ENCODE measurements at regions not wholly inside any gene's neighbourhood (a gene's known extent, or its start where the extent isn't known, plus 50 kb on each side); places are given as distances from the start of the nearest gene placed in this dataset.

DNA sequence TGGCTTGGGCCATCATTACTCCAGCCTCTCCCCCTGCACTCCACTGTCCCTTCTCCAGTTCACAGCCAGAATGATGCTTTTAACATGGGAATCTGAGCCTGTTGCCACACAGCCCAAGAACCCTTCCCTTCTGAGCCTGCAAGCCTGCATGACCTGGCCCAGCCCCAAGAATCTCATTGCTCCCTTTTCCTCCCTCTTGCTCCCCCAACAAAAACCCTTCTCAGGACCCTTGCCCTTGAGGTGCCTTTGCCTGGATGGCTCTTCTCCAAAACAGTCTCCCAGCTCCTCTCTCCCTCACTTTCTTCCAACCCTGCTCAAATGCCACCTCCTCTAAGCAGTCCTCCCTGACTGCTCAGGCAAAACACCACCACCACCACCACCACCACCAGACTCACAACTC is 157.2 kb downstream of the ANKRD60 start:
- Histone ChIP-seq H3K4me3 (ENCODE audit: low read length) (no peak overlapping the region), H3K27me3 (ENCODE audit: control insufficient read depth, insufficient read depth, low read length) (no peaks in the 10 kb centered on the region), H3K27ac (ENCODE audit: low read length) (no peak overlapping the region)

GRCh38 chr20:58070664-58071196 is 157.7 kb downstream of the ANKRD60 start:
- H3K4me3 ChIP-seq (ENCODE audit: low read length): no peak overlapping the region
- no peaks in the 10 kb centered on the region for H3K9me3 ChIP-seq (ENCODE audit: control insufficient read depth, low read depth, low read length)
- H3K4me1 ChIP-seq (ENCODE audit: control insufficient read depth, low read depth, low read length): no peaks in the 10 kb centered on the region
- no peak overlapping the region for H3K9ac ChIP-seq (ENCODE audit: low read length)
- no peaks in the 10 kb centered on the region for H3K27me3 ChIP-seq (ENCODE audit: control insufficient read depth, insufficient read depth, low read length)
- no peak overlapping the region for H3K27ac ChIP-seq (ENCODE audit: low read length)
- H3K36me3 ChIP-seq (ENCODE audit: control insufficient read depth, low read depth, low read length): no peaks in the 10 kb centered on the region

More for the DNA sequence above, 157.2 kb downstream of the ANKRD60 start:
- no peaks in the 10 kb centered on the region for H3K4me1 ChIP-seq (ENCODE audit: control insufficient read depth, low read depth, low read length)
- no peak overlapping the region for H3K9ac ChIP-seq (ENCODE audit: low read length)
- H3K36me3 ChIP-seq (ENCODE audit: control insufficient read depth, low read depth, low read length): no peaks in the 10 kb centered on the region
- H3K9me3 ChIP-seq (ENCODE audit: control insufficient read depth, low read depth, low read length): no peaks in the 10 kb centered on the region

- Histone ChIP-seq H3K27me3 (ENCODE audit: control insufficient read depth, insufficient read depth, low read length) (no peaks in the 10 kb centered on the region), H3K27ac (ENCODE audit: low read length) (no peak overlapping the region), H3K9me3 (ENCODE audit: control insufficient read depth, low read depth, low read length) (no peaks in the 10 kb centered on the region)
Measured at GRCh38 chr20:58069796-58070663, 158.4 kb downstream of the ANKRD60 start.

GRCh38 chr20:58069207-58069606 is 159.2 kb downstream of the ANKRD60 start:
- Histone ChIP-seq H3K27me3 (ENCODE audit: control insufficient read depth, insufficient read depth, low read length) (no peaks in the 10 kb centered on the region), H3K9ac (ENCODE audit: low read length) (no peak overlapping the region), H3K4me1 (ENCODE audit: control insufficient read depth, low read depth, low read length) (no peaks in the 10 kb centered on the region), H3K4me3 (ENCODE audit: low read length) (no peak overlapping the region), H3K36me3 (ENCODE audit: control insufficient read depth, low read depth, low read length) (no peaks in the 10 kb centered on the region), H3K9me3 (ENCODE audit: control insufficient read depth, low read depth, low read length) (no peaks in the 10 kb centered on the region), H3K27ac (ENCODE audit: low read length) (no peak overlapping the region)

More at GRCh38 chr20:58069796-58070663, 158.4 kb downstream of the ANKRD60 start:
- Histone ChIP-seq H3K9ac (ENCODE audit: low read length) (no peak overlapping the region), H3K36me3 (ENCODE audit: control insufficient read depth, low read depth, low read length) (no peaks in the 10 kb centered on the region), H3K4me3 (ENCODE audit: low read length) (no peak overlapping the region), H3K4me1 (ENCODE audit: control insufficient read depth, low read depth, low read length) (no peaks in the 10 kb centered on the region)

DNA sequence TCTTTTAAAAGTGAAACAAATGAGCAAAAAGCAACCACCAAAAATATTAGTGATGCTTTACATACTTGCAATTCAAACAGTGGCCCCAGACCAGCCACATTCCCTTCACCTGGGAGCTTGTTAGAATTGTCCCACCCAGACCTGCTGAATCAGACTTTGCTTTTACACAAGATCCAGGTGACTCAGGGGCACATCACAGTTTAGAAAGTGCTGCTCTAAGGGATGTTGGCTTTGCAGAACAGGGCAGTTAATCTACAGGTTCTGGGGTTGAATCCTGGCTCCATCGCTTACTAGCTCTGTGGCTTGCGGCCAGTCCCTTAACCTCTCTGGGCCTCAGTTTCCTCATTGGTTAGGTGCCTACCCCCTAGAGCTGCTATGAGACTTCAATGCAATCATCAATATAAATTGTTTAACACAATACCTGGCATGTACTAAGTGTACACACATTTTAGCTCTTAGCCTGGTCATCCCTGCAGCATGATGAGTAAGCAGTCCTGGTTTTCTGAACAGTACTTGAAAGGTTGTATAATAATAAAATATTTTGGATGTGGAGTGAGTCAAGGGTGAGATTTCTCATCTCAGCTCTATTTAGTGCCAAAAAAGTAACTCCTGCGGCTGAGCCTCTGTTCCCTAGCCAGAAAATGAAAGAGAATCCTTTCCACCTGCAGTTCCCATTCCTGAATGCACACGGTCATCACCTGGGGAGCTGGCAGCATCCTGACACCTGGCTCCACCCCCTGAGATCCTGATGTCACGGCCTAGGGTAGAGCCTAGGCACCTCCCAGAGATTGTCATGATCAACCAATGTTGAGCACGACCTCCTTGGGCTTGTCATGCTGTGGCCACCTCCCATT is 162.7 kb downstream of the ANKRD60 start:
- H3K9ac ChIP-seq (ENCODE audit: low read length): no peak overlapping the region
- no peaks in the 10 kb centered on the region for H3K4me1 ChIP-seq (ENCODE audit: control insufficient read depth, low read depth, low read length)
- H3K27ac ChIP-seq (ENCODE audit: low read length): no peak overlapping the region
- H3K9me3 ChIP-seq (ENCODE audit: control insufficient read depth, low read depth, low read length): no peaks in the 10 kb centered on the region
- H3K4me3 ChIP-seq (ENCODE audit: low read length): no peak overlapping the region
- no peaks in the 10 kb centered on the region for H3K36me3 ChIP-seq (ENCODE audit: control insufficient read depth, low read depth, low read length)
- no peaks in the 10 kb centered on the region for H3K27me3 ChIP-seq (ENCODE audit: control insufficient read depth, insufficient read depth, low read length)

DNA sequence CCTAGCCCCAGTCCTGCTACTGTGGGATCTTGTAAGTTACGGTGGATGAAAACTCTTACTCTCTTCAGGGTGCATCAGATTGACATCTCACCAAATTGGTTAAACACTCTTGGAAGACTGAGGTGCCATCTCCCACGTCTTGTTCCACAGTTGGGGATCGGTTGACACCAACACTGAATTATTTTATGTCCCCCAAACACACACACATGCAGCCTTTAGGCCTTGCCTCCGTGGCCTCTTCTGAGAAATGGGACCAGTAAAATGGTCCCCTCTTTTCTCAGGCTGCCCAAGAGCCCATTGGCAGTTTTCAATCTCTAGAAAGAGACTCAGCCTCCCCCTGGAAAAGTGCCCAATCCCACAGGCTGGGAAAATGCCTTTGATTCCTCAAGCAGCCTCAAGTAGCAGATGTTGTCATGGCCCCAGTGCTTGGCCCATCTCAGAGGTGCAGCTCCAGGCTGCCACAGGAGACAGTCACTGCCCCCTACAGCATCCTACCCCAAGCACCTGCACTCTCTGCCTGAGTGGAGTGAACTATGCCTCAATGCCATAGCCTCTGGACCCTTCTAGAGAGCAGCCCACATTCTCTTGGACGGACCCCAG is 163.9 kb downstream of the ANKRD60 start:
- no peak overlapping the region for H3K4me3 ChIP-seq (ENCODE audit: low read length)
- no peaks in the 10 kb centered on the region for H3K4me1 ChIP-seq (ENCODE audit: control insufficient read depth, low read depth, low read length)
- H3K9ac ChIP-seq (ENCODE audit: low read length): no peak overlapping the region
- no peaks in the 10 kb centered on the region for H3K9me3 ChIP-seq (ENCODE audit: control insufficient read depth, low read depth, low read length)
- H3K36me3 ChIP-seq (ENCODE audit: control insufficient read depth, low read depth, low read length): no peaks in the 10 kb centered on the region
- H3K27me3 ChIP-seq (ENCODE audit: control insufficient read depth, insufficient read depth, low read length): no peaks in the 10 kb centered on the region
- no peak overlapping the region for H3K27ac ChIP-seq (ENCODE audit: low read length)

- no peak overlapping the region for H3K27ac ChIP-seq (ENCODE audit: low read length)
Measured at GRCh38 chr20:58059260-58059544, 169.3 kb downstream of the ANKRD60 start.

GRCh38 chr20:58058421-58059259 is 169.8 kb downstream of the ANKRD60 start:
- Histone ChIP-seq H3K4me1 (ENCODE audit: control insufficient read depth, low read depth, low read length) (peaks cover 7% of the 10 kb centered on the region), H3K9me3 (ENCODE audit: control insufficient read depth, low read depth, low read length) (no peaks in the 10 kb centered on the region), H3K4me3 (ENCODE audit: low read length) (no peak overlapping the region), H3K9ac (ENCODE audit: low read length) (no peak overlapping the region), H3K36me3 (ENCODE audit: control insufficient read depth, low read depth, low read length) (no peaks in the 10 kb centered on the region), H3K27me3 (ENCODE audit: control insufficient read depth, insufficient read depth, low read length) (no peaks in the 10 kb centered on the region), H3K27ac (ENCODE audit: low read length) (no peak overlapping the region)

More at GRCh38 chr20:58059260-58059544, 169.3 kb downstream of the ANKRD60 start:
- Histone ChIP-seq H3K9me3 (ENCODE audit: control insufficient read depth, low read depth, low read length) (no peaks in the 10 kb centered on the region), H3K9ac (ENCODE audit: low read length) (no peak overlapping the region), H3K4me3 (ENCODE audit: low read length) (no peak overlapping the region), H3K36me3 (ENCODE audit: control insufficient read depth, low read depth, low read length) (no peaks in the 10 kb centered on the region), H3K4me1 (ENCODE audit: control insufficient read depth, low read depth, low read length) (peaks cover 7% of the 10 kb centered on the region), H3K27me3 (ENCODE audit: control insufficient read depth, insufficient read depth, low read length) (no peaks in the 10 kb centered on the region)

- no peaks in the 10 kb centered on the region for H3K9me3 ChIP-seq (ENCODE audit: control insufficient read depth, low read depth, low read length)
- H3K27ac ChIP-seq (ENCODE audit: low read length): no peak overlapping the region
- H3K36me3 ChIP-seq (ENCODE audit: control insufficient read depth, low read depth, low read length): no peaks in the 10 kb centered on the region
- H3K4me1 ChIP-seq (ENCODE audit: control insufficient read depth, low read depth, low read length): peaks cover 7% of the 10 kb centered on the region
- no peak overlapping the region for H3K4me3 ChIP-seq (ENCODE audit: low read length)
- H3K9ac ChIP-seq (ENCODE audit: low read length): no peak overlapping the region
- no peaks in the 10 kb centered on the region for H3K27me3 ChIP-seq (ENCODE audit: control insufficient read depth, insufficient read depth, low read length)
Measured at GRCh38 chr20:58056921-58057686, 171.3 kb downstream of the ANKRD60 start.

- H3K9me3 ChIP-seq (ENCODE audit: control insufficient read depth, low read depth, low read length): no peaks in the 10 kb centered on the region
- no peaks in the 10 kb centered on the region for H3K36me3 ChIP-seq (ENCODE audit: control insufficient read depth, low read depth, low read length)
Measured at GRCh38 chr20:58056021-58056591, 172.3 kb downstream of the ANKRD60 start.

More at GRCh38 chr20:58056021-58056591, 172.3 kb downstream of the ANKRD60 start:
- Histone ChIP-seq H3K27ac (ENCODE audit: low read length) (no peak overlapping the region), H3K4me1 (ENCODE audit: control insufficient read depth, low read depth, low read length) (peaks cover 7% of the 10 kb centered on the region), H3K9ac (ENCODE audit: low read length) (no peak overlapping the region), H3K27me3 (ENCODE audit: control insufficient read depth, insufficient read depth, low read length) (no peaks in the 10 kb centered on the region), H3K4me3 (ENCODE audit: low read length) (no peak overlapping the region)
